H9 (cell line): ENCODE measurements at regions not wholly inside any gene's neighbourhood (a gene's known extent, or its start where the extent isn't known, plus 50 kb on each side); places are given as distances from the start of the nearest gene placed in this dataset.
A peak's percentile ranks its signal among the peaks of the same experiment; 100 is the strongest.

Source experiments
- DNase-seq: peaks from one replicate; pipeline ENCODE4 v3.0.0-alpha.2; 2017
- H2AFZ ChIP-seq: one replicate; pipeline ENCODE4 v1.6.1; 2013; ENCODE audit warnings: mild to moderate bottlenecking, low read length, control low read depth, moderate library complexity
- H2AK5ac ChIP-seq: 2 replicates; pipeline ENCODE4 v1.6.1; 2013; ENCODE audit warnings: low read length, control low read depth, mixed read lengths; ENCODE audit not compliant: insufficient read length
- H2BK120ac ChIP-seq: one replicate; pipeline ENCODE4 v1.6.1; 2013; ENCODE audit warnings: low read depth, mild to moderate bottlenecking, low read length, control low read depth, inconsistent platforms; ENCODE audit not compliant: poor library complexity, severe bottlenecking
- H2BK12ac ChIP-seq: 2 replicates; pipeline ENCODE4 v1.6.1; 2013; ENCODE audit warnings: low read length, control low read depth, mixed read lengths, low read depth; ENCODE audit not compliant: insufficient read length
- H2BK15ac ChIP-seq: 2 replicates; pipeline ENCODE4 v1.6.1; 2013; ENCODE audit warnings: low read depth, low read length, control low read depth
- H2BK20ac ChIP-seq: one replicate; pipeline ENCODE4 v1.6.1; 2013; ENCODE audit warnings: low read depth, mild to moderate bottlenecking, low read length, control low read depth, inconsistent platforms; ENCODE audit not compliant: poor library complexity, severe bottlenecking
- H2BK5ac ChIP-seq: 2 replicates; pipeline ENCODE4 v1.6.1; 2013; ENCODE audit warnings: low read length, control low read depth, mixed read lengths; ENCODE audit not compliant: insufficient read length
- H3K14ac ChIP-seq: 2 replicates; pipeline ENCODE4 v1.6.1; 2013; ENCODE audit warnings: low read length, control low read depth; ENCODE audit not compliant: insufficient read depth
- H3K18ac ChIP-seq: 2 replicates; pipeline ENCODE4 v1.6.1; 2013; ENCODE audit warnings: low read depth, mild to moderate bottlenecking, mixed read lengths, low read length, control low read depth; ENCODE audit not compliant: insufficient read length
- H3K23ac ChIP-seq: 2 replicates; pipeline ENCODE4 v1.6.1; 2013; ENCODE audit warnings: low read length, control low read depth, mixed read lengths, low read depth; ENCODE audit not compliant: insufficient read length
- H3K23me2 ChIP-seq: 2 replicates; pipeline ENCODE4 v1.6.1; 2013; ENCODE audit warnings: low read depth, mild to moderate bottlenecking, mixed read lengths, low read length, control low read depth; ENCODE audit not compliant: insufficient read length, poor library complexity, severe bottlenecking
- H3K27ac ChIP-seq: 2 replicates; pipeline ENCODE4 v1.5.1; 2013; ENCODE audit warnings: low read length, control low read depth, mixed read lengths, low read depth; ENCODE audit not compliant: insufficient read length
- H3K27me3 ChIP-seq: 2 replicates; pipeline ENCODE4 v1.6.1; 2013; ENCODE audit warnings: low read length, control low read depth, inconsistent platforms; ENCODE audit not compliant: insufficient read depth
- H3K4ac ChIP-seq: 2 replicates; pipeline ENCODE4 v1.6.1; 2013; ENCODE audit warnings: low read depth, mild to moderate bottlenecking, control low read depth, inconsistent platforms, low read length, moderate library complexity
- H3K4me1 ChIP-seq: 2 replicates; pipeline ENCODE4 v1.6.1; 2013; ENCODE audit warnings: low read length, control low read depth, inconsistent platforms; ENCODE audit not compliant: insufficient read depth
- H3K4me2 ChIP-seq: 2 replicates; pipeline ENCODE4 v1.6.1; 2013; ENCODE audit warnings: low read length, control low read depth, mixed read lengths; ENCODE audit not compliant: insufficient read length, insufficient read depth
- H3K56ac ChIP-seq: 2 replicates; pipeline ENCODE4 v1.6.1; 2013; ENCODE audit warnings: low read depth, mild to moderate bottlenecking, mixed read lengths, low read length, control low read depth; ENCODE audit not compliant: insufficient read length
- H3K79me1 ChIP-seq: 2 replicates; pipeline ENCODE4 v1.6.1; 2013; ENCODE audit warnings: low read depth, mild to moderate bottlenecking, moderate library complexity, low read length, control low read depth, inconsistent platforms; ENCODE audit not compliant: insufficient read depth, poor library complexity, severe bottlenecking
- H3K79me2 ChIP-seq: 2 replicates; pipeline ENCODE4 v1.6.1; 2013; ENCODE audit warnings: low read length, control low read depth, inconsistent platforms; ENCODE audit not compliant: insufficient read depth
- H3K9ac ChIP-seq: 2 replicates; pipeline ENCODE4 v1.6.1; 2013; ENCODE audit warnings: low read length, control low read depth, mixed read lengths; ENCODE audit not compliant: insufficient read length; ENCODE audit errors: extremely low read depth
- H3K9me3 ChIP-seq: one replicate; pipeline ENCODE4 v1.6.1; 2013; ENCODE audit warnings: low read depth, low read length, inconsistent platforms; ENCODE audit not compliant: control insufficient read depth
- H3T11ph ChIP-seq: one replicate; pipeline ENCODE4 v1.6.1; 2013; ENCODE audit warnings: mild to moderate bottlenecking, low read length, control low read depth, inconsistent platforms
- H4K20me1 ChIP-seq: one replicate; pipeline ENCODE4 v1.6.1; 2013; ENCODE audit not compliant: control insufficient read depth, insufficient read length, insufficient read depth
- H4K5ac ChIP-seq: 2 replicates; pipeline ENCODE4 v1.6.1; 2013; ENCODE audit warnings: low read depth, mild to moderate bottlenecking, mixed read lengths, low read length, control low read depth; ENCODE audit not compliant: insufficient read length
- H4K8ac ChIP-seq: replicated peaks from 2 replicates; pipeline ENCODE4 v1.6.1; 2013; ENCODE audit warnings: low read length, control low read depth, mixed read lengths, low read depth; ENCODE audit not compliant: insufficient read length
- H4K91ac ChIP-seq: 2 replicates; pipeline ENCODE4 v1.6.1; 2013; ENCODE audit warnings: low read depth, mild to moderate bottlenecking, moderate library complexity, mixed read lengths, low read length, control low read depth; ENCODE audit not compliant: insufficient read length
- H3K27ac Mint-ChIP-seq, 3 experiments: 2 replicates in 2 of 3; 3 replicates in 1 of 3; pipeline ENCODE4 v1.8.0; 2020 to 2021; ENCODE audit warnings: mixed read lengths in 3 of 3, mild to moderate bottlenecking in 1 of 3, moderate library complexity in 1 of 3
- H3K27me3 Mint-ChIP-seq: 2 replicates; pipeline ENCODE4 v1.8.0; 2021; ENCODE audit warnings: low read depth, mild to moderate bottlenecking, moderate library complexity, mixed read lengths
- H3K36me3 Mint-ChIP-seq, 3 experiments: 2 replicates in 2 of 3; 3 replicates in 1 of 3; pipeline ENCODE4 v1.8.0; 2020 to 2021; ENCODE audit warnings: low read depth in 3 of 3, mixed read lengths in 3 of 3; ENCODE audit not compliant: insufficient read depth in 1 of 3
- H3K4me1 Mint-ChIP-seq, 2 experiments: 2 replicates each; pipeline ENCODE4 v1.8.0; 2020; ENCODE audit warnings: mixed read lengths in 2 of 2
- H3K4me3 Mint-ChIP-seq, 2 experiments: 2 replicates in 1 of 2; 3 replicates in 1 of 2; pipeline ENCODE4 v1.8.0; 2020 to 2021; ENCODE audit warnings: mild to moderate bottlenecking in 2 of 2, mixed read lengths in 2 of 2, moderate library complexity in 1 of 2
- H3K9me3 Mint-ChIP-seq, 2 experiments: 2 replicates in 1 of 2; 3 replicates in 1 of 2; pipeline ENCODE4 v1.8.0; 2020; ENCODE audit warnings: mild to moderate bottlenecking in 2 of 2, mixed read lengths in 2 of 2, moderate library complexity in 1 of 2
- WGBS: extraction: QIAGEN DNeasy Blood & Tissue Kit; methylation state at CpG from one replicate; pipeline ENCODE4 v1.1.7; 2013; ENCODE audit warnings: missing lambda C conversion rate, low lambda C conversion rate, mixed read lengths; ENCODE audit not compliant: insufficient read length; ENCODE audit errors: extremely low coverage; 5-methylcytosine and 5-hydroxymethylcytosine counted together
- TF ChIP-seq, protein P1 (sequence below): fragments of 200-600 bp; sonication (generic); conservative IDR thresholded peaks from 3 replicates; pipeline ENCODE4 v1.8.0; 2021; ENCODE audit warnings: antibody characterized with exemption, mild to moderate bottlenecking

- Mint-ChIP-seq H3K27me3 (peaks cover 10% of the 10 kb centered on the region), H3K4me3 (peak overlapping the region in 1 of 2 experiments; percentile 61; a peak in 2 of 5 replicates), H3K36me3 (no peaks in the 10 kb centered on the region), H3K27ac (peak overlapping the region in 1 of 3 experiments; percentile 93; a peak in 1 of 7 replicates), H3K4me1 (peaks cover 42 to 50% of the 10 kb centered on the region in 2 experiments), H3K9me3 (peaks cover 0 to 2% of the 10 kb centered on the region in 2 experiments; a peak in 2 of 5 replicates)
- WGBS, result no CpG with 5 or more reads among the region's 15 CpGs
- Histone ChIP-seq H3K27ac (no peak overlapping the region), H3K56ac (no peak overlapping the region), H4K8ac (no peak overlapping the region), H4K91ac (no peak overlapping the region), H4K20me1 (no peaks in the 10 kb centered on the region), H2BK15ac (no peak overlapping the region), H2AFZ (no peak overlapping the region), H2BK12ac (no peak overlapping the region), H3K4me2 (no peak overlapping the region), H3K18ac (no peak overlapping the region), H3K23me2 (peaks cover 3% of the 10 kb centered on the region), H3K79me1 (no peaks in the 10 kb centered on the region), H3K4me1 (peaks cover 4% of the 10 kb centered on the region; the same call in 1 of the 2 replicates), H3K9ac (no peak overlapping the region), H3T11ph (no peak overlapping the region), H2BK120ac (no peak overlapping the region), H2AK5ac (no peak overlapping the region), H2BK5ac (no peak overlapping the region), H3K9me3 (no peaks in the 10 kb centered on the region), H3K23ac (no peak overlapping the region), H3K79me2 (no peaks in the 10 kb centered on the region), H4K5ac (no peak overlapping the region), H3K27me3 (no peaks in the 10 kb centered on the region), H3K4ac (no peak overlapping the region), H3K14ac (no peak overlapping the region), H2BK20ac (no peak overlapping the region)
- DNase-seq, result no peak
- TF ChIP-seq, protein P1, sequence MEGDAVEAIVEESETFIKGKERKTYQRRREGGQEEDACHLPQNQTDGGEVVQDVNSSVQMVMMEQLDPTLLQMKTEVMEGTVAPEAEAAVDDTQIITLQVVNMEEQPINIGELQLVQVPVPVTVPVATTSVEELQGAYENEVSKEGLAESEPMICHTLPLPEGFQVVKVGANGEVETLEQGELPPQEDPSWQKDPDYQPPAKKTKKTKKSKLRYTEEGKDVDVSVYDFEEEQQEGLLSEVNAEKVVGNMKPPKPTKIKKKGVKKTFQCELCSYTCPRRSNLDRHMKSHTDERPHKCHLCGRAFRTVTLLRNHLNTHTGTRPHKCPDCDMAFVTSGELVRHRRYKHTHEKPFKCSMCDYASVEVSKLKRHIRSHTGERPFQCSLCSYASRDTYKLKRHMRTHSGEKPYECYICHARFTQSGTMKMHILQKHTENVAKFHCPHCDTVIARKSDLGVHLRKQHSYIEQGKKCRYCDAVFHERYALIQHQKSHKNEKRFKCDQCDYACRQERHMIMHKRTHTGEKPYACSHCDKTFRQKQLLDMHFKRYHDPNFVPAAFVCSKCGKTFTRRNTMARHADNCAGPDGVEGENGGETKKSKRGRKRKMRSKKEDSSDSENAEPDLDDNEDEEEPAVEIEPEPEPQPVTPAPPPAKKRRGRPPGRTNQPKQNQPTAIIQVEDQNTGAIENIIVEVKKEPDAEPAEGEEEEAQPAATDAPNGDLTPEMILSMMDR, result no peak
Observed at GRCh38 chr1:11357276-11357675, 84.3 kb downstream of the UBIAD1 start.
